Stimulated activated CD8-positive, alpha-beta memory T cell treated with anti-CD3 and anti-CD28 coated beads, Interleukin-15, amount 100 ng/mL, for 1 hour (primary cell): ENCODE measurements at regions not wholly inside any gene's neighbourhood (a gene's known extent, or its start where the extent isn't known, plus 50 kb on each side); places are given as distances from the start of the nearest gene placed in this dataset.

Source experiments
- DNase-seq: peaks from one replicate; pipeline ENCODE4 v3.0.0-alpha.2; 2020; ENCODE audit warnings: low read depth

DNA sequence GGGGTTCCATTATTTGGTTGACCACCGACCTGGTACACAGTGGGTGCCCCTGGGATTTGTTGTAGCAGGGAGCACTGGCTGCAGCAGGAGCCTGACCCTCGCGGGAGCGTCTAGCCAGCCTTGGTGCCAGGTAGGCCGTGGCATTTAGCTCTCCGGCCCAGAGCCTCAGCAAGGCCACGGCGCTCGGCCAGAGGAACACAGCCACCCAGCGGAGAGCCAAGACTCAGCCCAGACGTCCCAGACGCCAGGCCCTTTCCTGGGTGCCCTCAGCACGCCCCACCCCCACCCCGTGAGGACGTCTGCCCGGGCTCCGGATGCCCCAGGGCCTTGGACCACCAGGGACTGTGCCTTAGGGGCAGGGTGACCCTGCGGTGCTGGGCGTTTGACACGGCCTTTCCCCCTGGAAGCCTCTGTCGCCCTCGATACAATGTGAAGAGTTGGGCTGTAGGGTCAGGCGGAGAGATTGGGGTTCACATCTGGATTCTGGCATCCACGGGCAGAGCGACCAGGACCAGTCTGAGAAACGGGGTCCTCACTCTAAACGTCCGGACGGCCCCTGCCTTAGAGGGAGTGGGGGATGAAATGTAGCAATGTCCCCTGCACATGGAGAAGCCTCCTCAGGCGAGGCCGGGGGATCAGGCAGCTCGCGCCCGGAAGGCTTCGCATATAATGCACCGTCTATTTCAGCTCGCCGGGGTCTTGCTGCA lies 99.2 kb upstream of the FGF3 start:
- no peak for DNase-seq

DNA sequence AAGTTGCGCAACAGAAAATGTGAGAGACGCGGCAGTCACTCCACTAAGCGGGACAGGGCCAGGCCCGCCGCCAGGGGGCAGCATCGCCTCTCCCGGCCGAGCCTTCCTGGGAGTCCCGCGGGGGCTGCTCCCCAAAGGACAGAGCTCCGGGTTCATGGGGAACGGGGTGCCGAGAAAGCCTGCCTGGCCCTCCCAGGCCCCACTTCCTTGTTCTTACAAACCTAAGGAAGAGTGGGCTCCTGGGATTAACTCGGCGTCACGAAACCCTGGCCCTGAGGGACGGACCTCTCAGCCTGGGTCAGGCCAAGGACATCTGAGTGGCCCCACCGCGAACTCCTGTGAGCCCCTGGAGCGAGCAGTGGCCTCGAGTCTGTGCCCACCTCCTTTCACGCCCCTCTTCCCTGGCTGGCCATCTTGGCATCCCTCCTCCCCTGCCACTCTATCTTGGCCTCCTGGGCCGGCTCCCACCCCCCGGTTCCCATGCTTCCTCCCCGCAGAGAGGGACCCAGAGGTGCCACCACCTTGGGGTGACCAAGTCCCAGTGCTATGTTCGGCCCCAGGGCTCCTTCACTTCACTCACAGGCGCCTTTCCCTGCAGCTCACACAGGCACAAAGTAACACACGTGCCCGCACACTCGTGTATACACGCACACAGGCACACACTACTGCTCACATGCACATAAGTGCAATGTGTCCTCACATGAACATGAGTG lies 99.9 kb upstream of the FGF3 start:
- DNase-seq = peak; percentile 34

DNA sequence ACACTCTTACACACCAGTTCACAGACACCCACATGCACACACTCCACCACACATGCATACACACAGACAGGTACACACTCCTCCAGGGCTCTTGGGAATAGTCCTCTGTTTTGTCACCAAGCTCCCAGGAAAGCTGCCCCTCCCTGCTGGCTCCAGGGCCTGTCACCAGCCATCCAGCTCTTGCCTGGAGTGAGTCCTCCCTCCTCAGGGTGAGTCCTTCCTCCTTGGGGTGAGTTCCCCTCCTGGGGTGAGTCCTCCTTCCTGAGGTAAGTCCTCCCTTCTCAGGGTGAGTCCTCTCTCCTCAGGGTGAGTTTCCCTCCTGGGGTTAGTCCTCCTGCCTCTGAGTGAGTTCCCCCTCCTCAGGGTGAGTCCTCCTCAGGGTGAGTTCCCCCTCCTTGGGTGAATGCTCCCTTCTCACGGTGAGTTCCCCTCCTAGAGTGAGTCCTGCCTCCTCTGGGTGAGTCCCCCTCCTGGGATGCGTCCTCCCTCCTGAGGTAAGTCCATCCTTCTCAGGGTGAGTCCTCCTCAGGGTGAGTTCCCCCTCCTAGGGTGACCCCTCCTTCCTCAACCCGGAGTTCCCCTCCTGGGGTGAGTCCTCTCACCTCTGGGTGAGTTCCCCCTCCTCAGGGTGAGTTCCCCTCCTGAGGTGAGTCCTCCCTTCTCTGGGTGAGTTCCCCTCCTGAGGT lies 100.6 kb upstream of the FGF3 start:
- no peak for DNase-seq

DNA sequence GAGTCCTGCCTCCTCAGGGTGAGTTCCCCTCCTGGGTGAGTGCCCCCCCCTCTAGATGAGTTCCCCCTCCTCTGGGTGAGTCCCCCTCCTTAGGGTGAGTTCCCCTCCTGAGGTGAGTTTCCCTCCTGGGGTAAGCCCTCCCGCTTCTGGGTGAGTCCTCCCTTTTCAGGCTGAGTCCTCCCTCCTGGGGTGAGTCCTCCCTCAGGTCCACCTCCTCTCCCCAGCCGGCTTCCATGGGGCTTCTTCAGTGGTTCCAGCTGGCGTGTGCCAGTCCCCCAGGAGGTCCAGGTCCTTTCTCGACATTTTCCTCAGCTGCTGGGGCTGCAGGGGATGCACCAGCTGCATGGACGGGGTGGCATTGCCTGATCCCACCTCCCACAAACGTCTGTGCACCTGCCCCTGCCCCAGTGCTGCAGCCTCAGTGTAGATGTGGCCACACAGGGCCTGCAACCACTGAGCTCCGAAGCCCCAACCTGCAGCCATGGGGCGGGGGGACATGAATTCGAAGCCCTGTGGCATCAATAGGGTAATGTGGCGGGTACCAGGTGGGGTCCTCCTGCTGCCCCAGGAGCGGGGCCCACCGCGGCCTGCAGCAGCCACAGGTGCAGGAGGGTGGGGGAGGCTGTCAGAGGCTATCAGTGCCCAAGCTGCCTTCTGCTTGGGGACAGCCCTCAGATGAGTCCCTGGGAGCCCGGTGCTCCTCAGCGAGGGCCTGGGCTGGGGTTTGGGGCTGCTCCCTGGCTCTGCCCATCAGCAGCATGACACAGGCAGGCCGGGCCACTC lies 101.3 kb upstream of the FGF3 start:
- no peak for DNase-seq

DNA sequence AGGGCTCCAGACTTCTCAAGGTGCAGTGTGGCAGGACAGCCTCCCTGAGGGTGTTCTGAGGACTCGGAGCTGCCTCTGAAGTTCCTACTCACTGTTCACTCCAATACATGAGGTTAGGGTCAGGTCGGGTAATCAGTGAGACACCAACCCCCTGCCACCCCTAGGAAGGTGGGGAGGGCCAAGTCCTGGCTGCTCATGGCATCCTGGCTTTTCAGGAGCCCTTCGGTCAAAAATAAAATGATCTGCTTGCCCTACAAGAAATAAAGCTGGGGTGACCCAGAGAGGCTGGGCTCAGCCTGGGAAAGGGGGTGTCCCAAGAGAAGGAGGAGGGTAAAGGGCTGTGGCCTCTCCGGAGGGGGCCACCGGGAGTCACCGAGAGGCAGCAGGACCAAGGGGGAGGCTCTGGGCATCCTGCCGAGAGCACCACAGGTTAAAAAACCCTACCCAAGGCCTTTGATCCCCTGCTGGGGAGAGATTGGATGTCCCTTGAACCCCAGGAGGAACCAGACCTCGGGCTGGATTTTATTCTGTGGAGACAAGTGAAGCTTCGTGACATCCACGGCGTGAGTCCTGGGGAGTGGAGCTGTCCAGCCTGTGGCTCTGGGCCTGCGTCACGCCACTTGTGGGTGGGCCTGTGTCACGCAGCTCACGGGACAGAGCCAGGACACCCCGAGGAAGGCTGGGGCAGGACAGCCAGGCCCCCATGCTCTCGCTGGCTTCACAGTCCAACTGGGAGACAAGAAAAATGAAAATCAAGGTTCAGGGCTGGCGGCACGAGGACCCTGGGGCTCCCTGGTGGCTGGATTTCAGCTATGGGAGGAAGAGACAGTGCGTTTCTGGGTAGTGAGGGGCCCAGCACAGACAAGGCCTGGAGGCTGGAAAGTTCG lies 102.2 kb upstream of the FGF3 start:
- no peak for DNase-seq

DNA sequence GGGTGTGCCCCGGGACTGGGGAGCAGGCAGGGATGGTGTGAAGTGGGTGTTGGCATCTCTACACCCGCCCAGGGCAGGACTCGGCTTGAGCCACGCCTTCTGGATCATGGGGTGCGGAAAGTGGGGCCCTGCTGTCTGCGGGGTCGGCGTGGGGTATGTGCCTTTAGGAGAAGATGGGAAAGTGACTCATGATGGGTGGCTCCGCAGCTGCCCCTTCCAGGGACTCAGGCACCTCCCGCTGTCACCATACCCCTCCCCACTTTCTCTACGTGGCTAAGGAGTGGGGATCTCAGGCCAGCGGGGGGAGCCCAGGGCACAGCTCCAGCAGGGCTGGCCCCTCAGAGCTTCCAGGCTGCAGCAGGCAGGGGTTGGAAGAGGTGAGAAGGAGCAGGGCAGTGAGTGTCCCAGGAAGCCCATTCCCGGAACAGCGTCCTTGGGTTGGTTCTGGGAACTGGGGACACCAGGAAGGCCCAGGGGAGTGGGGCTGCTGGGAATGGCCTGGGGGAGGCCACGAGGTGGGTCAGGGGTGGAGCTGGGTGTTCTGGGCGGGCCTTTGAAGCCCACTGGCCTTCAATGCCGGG lies 102.9 kb upstream of the FGF3 start:
- no peak for DNase-seq

DNA sequence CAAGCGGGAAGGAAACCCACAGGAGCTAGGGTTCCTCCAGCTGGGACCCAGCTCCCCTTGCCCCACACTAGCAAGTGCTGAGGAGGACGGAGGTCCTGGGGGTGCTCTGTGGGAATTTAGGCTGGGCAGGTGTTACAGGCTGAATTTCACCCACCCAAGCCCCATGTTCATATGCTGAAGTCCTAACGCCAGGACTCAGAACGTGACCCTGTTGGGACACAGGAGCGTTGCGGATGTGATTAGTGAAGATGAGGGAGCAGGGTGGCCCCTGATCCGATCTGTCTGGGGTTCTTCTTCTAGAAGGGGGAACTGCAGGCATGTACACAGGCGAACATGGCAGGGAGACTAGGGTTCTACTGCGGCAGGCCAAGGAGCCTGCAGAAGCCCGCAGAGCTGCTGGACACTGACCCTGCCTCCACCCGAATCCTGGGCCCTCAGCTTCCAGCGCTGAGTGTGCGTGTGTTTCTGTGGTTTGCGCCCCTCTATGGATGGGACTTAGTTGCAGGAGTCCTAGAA lies 103.4 kb upstream of the FGF3 start:
- DNase-seq = no peak

DNA sequence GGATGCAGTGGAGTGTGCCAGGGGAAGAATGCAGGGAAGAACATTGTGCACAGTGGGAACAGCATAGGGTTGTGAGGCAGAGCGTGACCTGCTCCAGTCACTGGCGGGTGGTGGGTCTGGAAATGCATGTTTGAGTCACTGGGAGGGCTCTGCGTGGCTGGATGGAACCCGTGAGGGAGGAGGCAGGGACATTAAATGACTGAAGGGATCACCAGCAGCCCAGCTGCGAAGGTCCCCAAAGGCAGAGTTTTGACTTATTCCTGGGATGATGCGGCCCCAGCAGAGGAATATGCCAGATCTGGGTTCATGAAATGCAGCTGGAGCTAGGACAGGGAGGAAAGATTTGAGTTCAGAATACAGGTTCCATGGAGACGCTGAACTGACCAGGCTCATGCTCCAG lies 104.0 kb upstream of the FGF3 start:
- DNase-seq = no peak

DNA sequence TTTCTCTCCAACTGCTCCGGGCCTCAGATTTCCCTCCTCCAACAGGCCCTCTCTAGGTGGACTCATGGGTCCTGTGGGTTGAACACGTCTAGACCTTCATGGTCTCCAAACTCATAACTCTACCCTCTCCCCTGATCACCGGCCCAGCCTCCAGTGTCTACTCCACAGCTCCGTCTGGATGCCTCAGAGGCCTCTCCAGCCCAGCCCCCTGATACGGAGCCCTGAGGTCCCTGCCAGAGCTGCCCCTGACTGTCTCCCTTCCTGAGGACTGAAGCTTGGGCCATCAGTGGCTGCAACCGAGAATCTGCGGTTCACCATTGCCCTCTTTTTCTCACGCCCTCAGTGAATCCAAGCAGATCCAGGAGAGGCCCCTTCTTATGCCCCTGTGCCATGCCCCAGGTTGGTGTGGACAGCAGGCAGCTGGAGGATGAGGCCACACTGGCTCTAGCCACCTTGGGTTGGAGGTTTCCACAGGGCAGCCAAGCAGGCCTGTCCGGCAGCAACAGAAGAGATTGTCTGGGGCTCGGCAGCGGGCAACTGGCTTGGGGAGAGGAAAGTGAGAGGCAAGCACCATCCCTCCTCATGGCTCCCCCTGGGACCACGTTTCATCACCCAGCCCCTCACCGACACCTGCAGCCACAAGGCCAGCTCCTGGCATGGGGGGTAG lies 104.6 kb upstream of the FGF3 start:
- DNase-seq = no peak

DNA sequence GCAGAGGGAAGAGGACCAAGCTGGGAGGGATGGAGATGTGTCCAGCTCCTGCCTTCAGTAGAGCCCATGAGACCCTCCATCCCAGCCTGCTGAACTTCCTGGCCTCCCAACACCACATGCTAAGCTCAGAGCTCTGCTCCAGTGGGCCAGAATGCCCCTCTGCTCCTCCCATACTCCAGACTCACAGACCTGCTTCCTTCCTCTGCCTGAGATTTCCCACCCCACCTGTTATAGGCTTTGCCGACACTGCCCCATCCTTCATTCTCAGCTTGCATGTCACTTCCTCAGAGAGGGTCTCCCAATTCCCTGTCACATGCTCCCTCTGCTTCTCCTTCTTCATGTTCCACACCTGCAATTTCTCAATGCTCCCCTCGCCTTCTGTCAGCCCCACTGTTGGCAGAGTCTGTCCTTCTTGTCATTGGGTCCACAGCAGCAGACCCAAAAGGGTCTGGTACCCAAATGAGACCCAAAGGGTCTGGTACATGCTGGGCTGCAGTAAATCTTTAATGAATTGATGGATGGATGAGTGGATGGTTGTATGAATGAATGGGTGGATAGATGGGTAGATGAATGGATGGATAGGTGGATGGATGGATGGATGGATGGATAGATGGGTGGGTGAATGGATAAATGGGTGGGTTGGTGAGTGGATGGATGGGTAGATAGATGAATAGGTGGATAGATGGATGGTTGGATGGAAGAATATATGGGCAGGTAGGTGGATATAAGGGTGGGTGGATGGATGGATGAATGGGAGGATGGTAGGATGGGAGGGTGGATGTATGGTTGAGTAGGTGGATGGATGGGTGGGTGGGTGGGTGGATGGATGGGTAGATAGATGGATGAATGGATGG lies 105.3 kb upstream of the FGF3 start:
- DNase-seq = no peak

DNA sequence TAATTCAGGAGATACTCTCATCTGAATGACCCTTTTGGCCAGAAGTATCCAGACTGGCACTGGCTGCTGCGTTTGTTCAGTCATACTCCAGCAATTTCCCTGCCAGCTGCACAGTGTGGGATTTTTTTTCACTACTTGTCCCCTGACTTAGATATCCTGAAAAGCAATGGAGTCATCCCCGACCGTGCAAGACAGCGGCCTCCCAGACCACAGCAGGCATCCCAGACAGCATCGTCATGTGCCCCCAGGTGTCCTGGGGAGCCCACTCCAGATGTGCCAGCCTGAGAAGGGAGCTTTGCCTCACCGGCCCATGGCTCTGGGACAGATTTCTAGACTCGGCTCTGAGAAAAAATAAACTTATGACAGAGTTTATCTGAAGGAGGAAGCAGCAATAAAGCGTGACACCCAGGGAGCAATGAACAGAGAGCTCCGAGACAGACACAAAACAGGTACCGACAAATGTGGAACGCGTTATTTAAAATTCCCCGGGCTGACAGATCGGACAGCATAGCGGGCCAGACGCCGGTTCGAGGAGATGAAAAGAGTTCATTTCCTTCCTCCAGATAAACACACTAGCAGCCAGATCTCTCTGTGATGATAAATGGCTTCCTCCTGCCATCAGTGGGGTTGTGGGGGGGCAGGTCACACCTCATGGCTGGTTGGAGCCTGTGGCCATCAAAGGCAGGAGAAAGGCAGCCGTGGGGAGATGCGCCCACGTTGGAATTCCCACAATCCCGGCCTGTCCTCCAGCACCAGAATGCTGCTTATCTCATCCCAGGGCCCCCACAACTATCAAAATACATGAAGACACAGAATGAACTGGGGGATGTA lies 106.4 kb upstream of the FGF3 start:
- no peak for DNase-seq

DNA sequence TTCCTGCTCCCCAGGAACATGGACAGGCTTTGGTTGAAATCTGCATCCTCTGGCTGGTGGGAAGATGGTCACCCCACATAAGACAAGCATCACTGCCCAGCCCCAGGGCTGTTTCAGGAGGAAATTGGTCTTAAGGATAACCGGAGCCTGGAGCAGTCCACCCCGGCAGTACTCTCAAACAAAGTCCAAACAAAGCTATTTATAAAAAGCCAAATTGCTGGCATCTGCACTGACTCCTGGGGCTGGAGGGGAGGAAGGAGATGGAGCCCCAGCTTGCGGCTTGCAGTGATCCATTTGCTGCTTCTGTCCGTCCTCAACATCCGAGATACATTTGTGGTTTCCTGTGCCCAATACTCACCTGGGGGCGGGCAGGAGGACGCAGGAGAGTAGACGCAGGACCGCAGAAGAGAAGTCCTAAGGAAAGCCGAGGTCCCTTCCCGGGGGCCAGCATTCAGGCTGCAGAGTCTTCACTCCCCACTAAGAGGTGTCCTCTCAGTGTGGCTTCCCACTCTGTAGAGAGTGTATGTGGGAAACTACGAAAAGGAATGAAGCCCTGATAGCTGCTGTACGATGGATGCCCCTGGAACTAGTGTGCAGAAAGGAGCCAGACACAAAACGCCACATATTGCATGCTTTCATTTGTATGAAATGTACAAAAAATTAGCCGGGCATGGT lies 107.3 kb upstream of the FGF3 start:
- DNase-seq = no peak

DNA sequence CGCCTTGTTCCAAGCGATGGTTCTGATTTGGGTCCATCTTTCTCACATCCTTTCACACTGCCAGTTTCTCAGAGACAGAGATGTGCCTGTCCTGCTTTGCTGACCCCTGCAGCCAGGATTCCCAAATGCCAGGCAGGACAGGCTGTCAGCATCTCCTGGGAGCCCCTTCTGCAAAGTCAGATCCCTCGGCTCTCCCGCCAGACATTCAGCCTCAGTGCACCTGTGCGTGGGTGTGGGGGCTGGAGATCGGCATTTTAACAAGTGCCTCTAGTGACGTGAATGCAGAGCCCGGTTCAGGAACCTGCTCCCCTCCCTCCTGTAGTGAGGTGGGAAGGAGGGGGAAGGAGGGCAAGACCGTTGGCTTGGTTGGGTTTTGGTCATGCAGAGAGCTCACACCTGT lies 108.9 kb upstream of the FGF3 start:
- no peak for DNase-seq

DNA sequence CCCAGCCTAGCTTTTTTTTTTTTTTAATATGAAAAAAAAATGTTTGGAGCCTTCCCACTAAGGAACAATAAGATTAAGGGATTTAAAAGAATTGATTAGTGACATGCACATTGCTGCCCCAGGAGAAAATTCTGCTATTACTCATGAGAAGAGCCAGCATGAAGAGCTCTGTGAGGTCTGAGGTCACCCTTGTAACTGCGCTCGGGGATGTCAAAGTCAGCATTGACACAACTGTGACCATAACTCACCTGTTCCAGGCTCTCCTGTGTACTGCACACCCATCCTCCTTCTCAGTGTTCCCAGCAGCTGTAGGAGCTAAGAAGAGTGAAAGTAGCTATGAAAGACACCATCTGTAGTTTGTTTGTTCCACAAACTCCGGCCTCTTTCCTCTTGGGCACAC lies 109.8 kb upstream of the FGF3 start:
- no peak for DNase-seq

DNA sequence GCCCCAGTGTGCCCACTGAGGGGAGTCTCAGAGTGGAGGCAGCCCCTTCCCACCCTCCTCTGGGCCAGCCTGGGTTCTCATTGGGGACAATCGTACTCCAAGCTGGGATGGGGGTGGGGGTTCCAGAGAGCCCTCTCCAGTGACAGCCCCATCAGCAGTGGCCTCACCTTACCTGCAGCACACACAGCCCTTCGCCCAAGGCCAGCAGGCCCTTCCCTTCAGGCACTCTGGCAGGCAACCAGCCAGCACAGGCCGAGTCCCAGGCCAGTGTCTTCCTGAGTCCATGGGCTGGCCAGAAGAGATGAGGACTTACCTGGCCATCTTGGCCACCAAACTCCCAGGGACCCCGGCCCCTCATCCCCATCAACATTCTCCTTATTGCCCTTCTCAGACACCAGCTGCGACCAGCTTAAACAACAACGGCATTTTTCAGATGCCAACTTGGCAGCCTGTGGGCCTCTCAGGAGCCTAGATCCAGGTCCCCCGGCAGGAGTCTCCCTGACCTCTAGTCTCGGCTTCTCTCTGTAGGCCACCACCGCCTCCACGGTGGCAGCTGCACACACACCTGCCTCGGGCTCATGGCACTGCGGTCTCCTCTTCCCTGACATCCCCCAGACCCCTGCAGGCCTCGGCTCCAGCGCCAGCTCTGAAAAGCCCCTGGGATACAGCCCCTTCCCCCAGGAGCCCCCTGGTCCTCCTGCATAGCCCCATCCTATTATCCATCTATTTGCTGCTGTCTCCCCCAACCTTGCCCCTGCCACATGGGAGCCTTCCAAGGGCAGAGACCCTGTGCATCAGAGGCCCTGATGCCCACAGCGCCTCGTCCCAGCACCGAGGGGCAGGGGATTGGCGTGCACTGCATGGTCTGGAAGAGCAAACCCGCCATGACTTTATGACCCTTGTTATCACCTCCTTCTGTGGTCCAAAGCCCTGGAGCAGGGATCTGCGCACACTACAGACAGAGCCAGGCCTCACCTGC lies 111.2 kb upstream of the FGF3 start:
- DNase-seq = no peak

DNA sequence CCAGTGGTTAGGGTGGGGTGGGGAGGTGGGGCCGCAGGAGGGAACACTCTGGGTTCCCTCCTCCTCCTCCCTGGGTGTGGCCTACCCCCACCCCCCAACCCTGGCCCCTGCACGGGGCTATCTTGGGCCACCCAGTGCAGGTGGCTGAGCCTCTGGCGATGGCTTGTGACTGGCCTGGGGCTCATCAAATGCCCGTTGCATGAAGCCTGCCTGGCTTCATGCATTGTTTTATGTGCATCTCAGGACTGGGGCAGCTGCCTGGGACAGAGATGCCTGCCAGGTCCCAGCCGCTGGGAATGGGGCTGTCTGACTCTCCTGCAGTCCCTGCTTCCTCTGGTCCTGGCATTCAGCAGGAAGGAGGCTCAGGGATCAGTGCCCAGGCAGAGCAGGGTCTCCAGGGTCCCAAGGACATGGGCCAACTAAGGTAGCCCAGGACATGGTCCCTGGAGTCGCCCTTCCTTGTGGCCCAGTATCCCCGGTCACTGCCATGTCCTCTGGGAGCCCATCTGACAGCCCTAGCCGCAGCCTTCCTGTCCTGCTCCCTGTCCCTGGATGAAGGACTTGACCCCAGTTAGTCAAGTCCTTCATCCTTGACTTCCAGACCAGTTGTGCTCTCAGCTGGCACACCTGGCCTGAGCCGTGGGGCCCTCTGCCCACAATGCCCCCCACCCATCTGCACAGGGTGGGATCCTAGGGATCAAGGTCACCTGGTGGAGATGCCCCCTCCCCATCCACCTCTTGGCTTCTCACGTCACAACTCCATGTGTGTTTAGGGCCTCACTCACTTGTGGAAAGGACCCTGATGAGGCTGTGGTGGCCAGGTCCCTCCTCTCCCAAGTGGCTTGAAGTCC lies 112.1 kb upstream of the FGF3 start:
- DNase-seq = no peak
